ENCODE measurements at regions not wholly inside any gene's neighbourhood (a gene's known extent, or its start where the extent isn't known, plus 50 kb on each side); places are given as distances from the start of the nearest gene placed in this dataset.
"Not testable (repeated sequence)": the region's sequence is repeated elsewhere in the genome, so short reads cannot be mapped to it uniquely, and the experiment has no call there.

- DNase-seq (ENCODE audit: low spot score), result no peak
Observed at GRCh38 chr20:40933758-40934157, 94.9 kb upstream of the TOP1 start.

GRCh38 chr20:40938020-40938419 lies 90.6 kb upstream of the TOP1 start:
- no peak for DNase-seq (ENCODE audit: low spot score)

GRCh38 chr20:40939667-40940066 lies 89.0 kb upstream of the TOP1 start:
- DNase-seq (ENCODE audit: low spot score), result no peak

- DNase-seq (ENCODE audit: low spot score), result no peak
Observed at GRCh38 chr20:40941133-40941610, 87.5 kb upstream of the TOP1 start.

GRCh38 chr20:40942006-40942405 lies 86.6 kb upstream of the TOP1 start:
- DNase-seq (ENCODE audit: low spot score), result no peak

GRCh38 chr20:40942775-40943174 lies 85.8 kb upstream of the TOP1 start:
- DNase-seq (ENCODE audit: low spot score), result no peak

- no peak for DNase-seq (ENCODE audit: low spot score)
Observed at GRCh38 chr20:40943591-40943990, 85.0 kb upstream of the TOP1 start.

GRCh38 chr20:40945189-40945588 lies 83.4 kb upstream of the TOP1 start:
- no peak for DNase-seq (ENCODE audit: low spot score)

- peak; percentile 75 for DNase-seq (ENCODE audit: low spot score)
Observed at GRCh38 chr20:40945754-40946450, 82.7 kb upstream of the TOP1 start.

GRCh38 chr20:40946451-40946850 lies 82.2 kb upstream of the TOP1 start:
- no peak for DNase-seq (ENCODE audit: low spot score)

- no peak for DNase-seq (ENCODE audit: low spot score)
Observed at GRCh38 chr20:40948465-40949267, 80.0 kb upstream of the TOP1 start.

- no peak for DNase-seq (ENCODE audit: low spot score)
Observed at GRCh38 chr20:40949346-40949745, 79.3 kb upstream of the TOP1 start.

- DNase-seq (ENCODE audit: low spot score), result no peak
Observed at GRCh38 chr20:40952136-40952535, 76.5 kb upstream of the TOP1 start.

- DNase-seq (ENCODE audit: low spot score), result no peak
Observed at GRCh38 chr20:40953416-40953815, 75.2 kb upstream of the TOP1 start.

GRCh38 chr20:40953856-40954255 lies 74.8 kb upstream of the TOP1 start:
- DNase-seq (ENCODE audit: low spot score), result peak; percentile 37

GRCh38 chr20:40954521-40955165 lies 74.0 kb upstream of the TOP1 start:
- DNase-seq (ENCODE audit: low spot score), result no peak

GRCh38 chr20:40955326-40955725 lies 73.3 kb upstream of the TOP1 start:
- no peak for DNase-seq (ENCODE audit: low spot score)

GRCh38 chr20:40955826-40956225 lies 72.8 kb upstream of the TOP1 start:
- not testable (repeated sequence) for DNase-seq (ENCODE audit: low spot score)

- DNase-seq (ENCODE audit: low spot score), result no peak
Observed at GRCh38 chr20:40956542-40957264, 71.9 kb upstream of the TOP1 start.

- DNase-seq (ENCODE audit: low spot score), result no peak
Observed at GRCh38 chr20:40957265-40957760, 71.3 kb upstream of the TOP1 start.

- no peak for DNase-seq (ENCODE audit: low spot score)
Observed at GRCh38 chr20:40958598-40958997, 70.0 kb upstream of the TOP1 start.

All from AG08395 (cell line).